Activated CD8-positive, alpha-beta T cell treated with anti-CD3 and anti-CD28 coated beads for 36 hours (primary cell): ENCODE measurements at regions not wholly inside any gene's neighbourhood (a gene's known extent, or its start where the extent isn't known, plus 50 kb on each side); places are given as distances from the start of the nearest gene placed in this dataset.
A peak's percentile ranks its signal among the peaks of the same experiment; 100 is the strongest.

ENCODE experiments used
- ATAC-seq: fragments of 200-7000 bp; cut with Tn5 transposase; one replicate; pipeline ENCODE4 v1.10.0; 2021; ENCODE audit warnings: mild to moderate bottlenecking, moderate library complexity
- CTCF ChIA-PET: fragments of 350-600 bp; sonication (Branson Sonifier 250); formaldehyde crosslinking; loops from one replicate; lab custom pipeline; 2021; ENCODE audit warnings: antibody characterized with exemption; lab: Charles Lee
- POLR2A ChIA-PET: fragments of 350-600 bp; sonication (Branson Sonifier 250); formaldehyde crosslinking; loops from one replicate; lab custom pipeline; 2021; ENCODE audit warnings: antibody characterized with exemption; lab: Charles Lee
- DNase-seq: peaks from one replicate; pipeline ENCODE4 v3.0.0-alpha.2; 2020
- H3K27ac Mint-ChIP-seq: one replicate; pipeline ENCODE4 v1.8.0; 2021; ENCODE audit warnings: mild to moderate bottlenecking, mixed read lengths
- H3K27me3 Mint-ChIP-seq: one replicate; pipeline ENCODE4 v1.8.0; 2021; ENCODE audit warnings: mixed read lengths
- H3K36me3 Mint-ChIP-seq: one replicate; pipeline ENCODE4 v1.8.0; 2021; ENCODE audit warnings: low read depth, mixed read lengths
- H3K4me1 Mint-ChIP-seq: one replicate; pipeline ENCODE4 v1.8.0; 2021; ENCODE audit warnings: low read depth, mixed read lengths
- H3K4me3 Mint-ChIP-seq: one replicate; pipeline ENCODE4 v1.8.0; 2021; ENCODE audit warnings: mild to moderate bottlenecking, moderate library complexity, mixed read lengths
- H3K9me3 Mint-ChIP-seq: one replicate; pipeline ENCODE4 v1.8.0; 2021; ENCODE audit warnings: mixed read lengths
- CTCF ChIP-seq: fragments of 200-600 bp; IDR thresholded peaks from one replicate; pipeline ENCODE4 v1.8.0; 2022; ENCODE audit warnings: antibody characterized with exemption, mild to moderate bottlenecking
- intact Hi-C: fragments of 100-400 bp; cut with micrococcal nuclease; formaldehyde crosslinking; loops from one replicate; pipeline ENCODE4 v1.10.0; 2022

DNA sequence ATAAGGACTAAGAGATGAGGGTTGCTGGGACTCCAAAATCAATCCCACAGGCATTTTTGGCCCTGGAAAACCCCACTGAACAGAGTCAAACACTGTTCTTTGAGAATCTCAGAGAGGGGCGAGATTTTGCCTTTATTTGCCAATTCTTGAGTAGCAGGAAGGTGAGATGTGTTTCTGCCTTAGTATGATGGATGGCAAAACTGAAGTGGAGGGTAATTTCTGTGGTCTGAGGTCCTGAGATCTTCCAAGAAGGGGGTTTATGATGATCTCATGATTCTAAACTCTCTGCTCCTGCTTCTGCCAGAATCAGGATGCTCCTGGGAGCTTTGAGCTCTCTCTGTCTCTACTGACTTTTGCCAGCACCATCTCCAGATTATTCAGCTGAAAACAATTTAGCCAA, 174.8 kb upstream of the CLINT1 start:
- peaks cover 9% of the 10 kb centered on the region for H3K4me1 Mint-ChIP-seq
- no peak for TF ChIP-seq CTCF
- no peak overlapping the region for H3K27ac Mint-ChIP-seq
- ChIA-PET CTCF (interaction anchor here (1.2 kb wide), 1 partner anchor 42 kb away, joined by 5 read pairs; no protein-coding TSS in a partner anchor), POLR2A (no interaction called here)
- peaks cover 15% of the 10 kb centered on the region for H3K27me3 Mint-ChIP-seq
- intact Hi-C loops, result no loop called here
- no peak for DNase-seq
- ATAC-seq, result no peak
- no peak overlapping the region for H3K4me3 Mint-ChIP-seq
- no peaks in the 10 kb centered on the region for H3K36me3 Mint-ChIP-seq
- H3K9me3 Mint-ChIP-seq, result peaks cover 9% of the 10 kb centered on the region

- TF ChIP-seq CTCF, result no peak
- Mint-ChIP-seq H3K4me1 (peaks cover 9% of the 10 kb centered on the region), H3K4me3 (no peak overlapping the region), H3K27me3 (peaks cover 15% of the 10 kb centered on the region), H3K9me3 (peaks cover 9% of the 10 kb centered on the region), H3K27ac (no peak overlapping the region), H3K36me3 (no peaks in the 10 kb centered on the region)
- intact Hi-C loops, result no loop called here
- CTCF ChIA-PET, result interaction anchor here (0.9 to 1.2 kb wide), 2 partner anchors 42 to 271 kb away, joined by 3 to 5 read pairs; no protein-coding TSS in a partner anchor
- DNase-seq (no peak), ATAC-seq (no peak)
- POLR2A ChIA-PET, result no interaction called here
Observed at GRCh38 chr5:158033076-158033475, 174.1 kb upstream of the CLINT1 start.

DNA sequence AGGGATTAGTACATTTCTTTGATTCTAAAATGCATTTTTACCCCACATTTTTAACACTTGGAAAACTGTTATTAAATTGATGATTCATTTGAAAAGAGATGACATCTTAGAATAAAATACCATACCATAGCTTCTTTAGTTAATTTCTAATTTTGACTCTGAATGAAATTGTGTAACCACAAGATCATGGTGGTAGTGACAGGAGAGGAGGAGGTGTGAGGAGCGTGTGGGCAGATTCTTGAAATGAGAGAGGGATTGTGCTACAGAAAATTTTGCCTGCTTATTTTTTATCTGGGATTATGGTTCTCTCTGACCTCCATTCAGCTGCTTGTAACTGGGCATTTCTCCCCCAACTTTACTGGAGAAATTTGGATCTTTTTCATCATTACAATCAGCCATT, 173.3 kb upstream of the CLINT1 start:
- ChIA-PET POLR2A (no interaction called here), CTCF (interaction anchor here (0.9 kb wide), 1 partner anchor 270 kb away, joined by 3 read pairs; no protein-coding TSS in a partner anchor)
- ATAC-seq (no peak), DNase-seq (peak; percentile 25)
- Mint-ChIP-seq H3K9me3 (peaks cover 9% of the 10 kb centered on the region), H3K27me3 (peaks cover 15% of the 10 kb centered on the region), H3K4me1 (peaks cover 9% of the 10 kb centered on the region), H3K4me3 (no peak overlapping the region), H3K27ac (no peak overlapping the region), H3K36me3 (no peaks in the 10 kb centered on the region)
- TF ChIP-seq CTCF, result no peak
- intact Hi-C loops, result no loop called here

GRCh38 chr5:158027806-158028775, 169.1 kb upstream of the CLINT1 start:
- TF ChIP-seq CTCF, result no peak
- peaks cover 9% of the 10 kb centered on the region for H3K4me1 Mint-ChIP-seq
- intact Hi-C loops, result no loop called here
- H3K36me3 Mint-ChIP-seq, result no peaks in the 10 kb centered on the region
- ChIA-PET POLR2A (no interaction called here), CTCF (interaction anchor here (0.5 to 1.1 kb wide), 2 partner anchors 23 to 47 kb away, joined by 3 to 5 read pairs; no protein-coding TSS in a partner anchor)
- H3K27ac Mint-ChIP-seq, result no peak overlapping the region
- ATAC-seq (no peak), DNase-seq (no peak)
- H3K9me3 Mint-ChIP-seq, result no peaks in the 10 kb centered on the region
- peaks cover 20% of the 10 kb centered on the region for H3K27me3 Mint-ChIP-seq
- no peak overlapping the region for H3K4me3 Mint-ChIP-seq
